GM19025 (cell line): ENCODE measurements at regions not wholly inside any gene's neighbourhood (a gene's known extent, or its start where the extent isn't known, plus 50 kb on each side); places are given as distances from the start of the nearest gene placed in this dataset.

Experiments used
- ATAC-seq: cut with Tn5 transposase; IDR thresholded peaks from one replicate; pipeline ENCODE4 v1.9.1; 2021; ENCODE audit warnings: mild to moderate bottlenecking, low read depth, moderate library complexity; ENCODE audit not compliant: unreplicated experiment

- ATAC-seq: no peak
Observed at GRCh38 chr3:102599819-102600576, 165.2 kb downstream of the ZPLD1 start.

DNA sequence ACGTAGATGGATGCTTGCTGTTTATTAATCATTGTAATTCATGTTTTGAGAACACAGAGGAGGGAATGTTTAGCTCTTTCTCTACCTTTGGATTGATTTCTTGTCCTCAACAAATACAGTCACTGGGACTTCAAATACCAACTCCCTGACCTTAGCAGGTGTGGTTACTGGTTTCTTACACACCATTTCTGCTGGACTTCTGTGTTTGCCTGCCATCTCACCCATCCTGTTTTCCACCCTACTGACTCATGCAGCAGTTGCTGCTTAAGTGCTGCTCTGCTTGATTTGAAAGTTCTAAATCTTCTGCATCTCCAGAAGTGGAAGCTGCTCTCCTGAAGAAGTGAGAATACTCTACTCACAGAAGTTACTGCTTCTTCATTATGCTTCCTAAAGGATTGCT, 170.3 kb downstream of the ZPLD1 start:
- ATAC-seq: no peak

- no peak for ATAC-seq
Observed at GRCh38 chr3:102608875-102609274, 174.1 kb downstream of the ZPLD1 start.

GRCh38 chr3:102614021-102614569, 179.3 kb downstream of the ZPLD1 start:
- ATAC-seq: no peak

- ATAC-seq: no peak
Observed at GRCh38 chr3:102614585-102614984, 179.8 kb downstream of the ZPLD1 start.

DNA sequence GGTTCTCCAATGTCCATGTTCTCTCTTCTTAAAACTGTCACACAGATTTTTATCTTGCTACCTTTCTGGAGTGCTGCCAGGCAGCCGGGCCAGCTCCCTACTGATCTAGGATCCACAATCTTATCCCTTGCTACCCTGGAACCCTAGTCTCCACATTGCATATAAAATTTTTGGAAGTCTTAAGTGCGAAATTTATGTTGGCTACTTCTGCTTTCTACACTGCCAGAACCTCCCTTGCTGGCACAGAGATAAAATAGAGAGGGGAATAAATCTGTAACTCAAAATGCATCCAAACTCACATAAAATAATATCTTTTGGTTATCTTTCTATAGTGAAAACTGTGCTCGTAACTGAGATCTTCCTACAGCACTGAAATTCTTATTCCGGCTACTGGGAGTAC, 182.6 kb downstream of the ZPLD1 start:
- ATAC-seq: no peak

GRCh38 chr3:102619361-102619760, 184.5 kb downstream of the ZPLD1 start:
- no peak for ATAC-seq

DNA sequence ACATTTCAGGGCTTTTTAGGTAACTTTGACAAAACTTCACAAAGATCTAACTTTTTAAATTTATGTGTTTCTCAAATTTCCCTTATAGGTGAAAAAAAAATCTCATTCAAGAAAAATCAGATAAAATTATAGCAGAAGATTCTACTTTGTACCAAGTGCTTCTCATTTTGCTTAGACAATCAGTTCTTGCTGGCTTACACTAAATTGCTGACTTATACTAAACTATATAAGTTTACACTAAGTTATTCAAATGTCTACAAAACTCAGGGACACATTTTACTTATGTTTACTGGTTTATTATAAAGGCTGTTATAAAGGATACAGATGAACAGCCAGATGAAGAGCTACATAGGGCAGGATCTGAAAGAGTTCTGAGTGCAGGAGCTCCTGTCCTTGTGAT, 195.1 kb downstream of the ZPLD1 start:
- ATAC-seq: no peak

- no peak for ATAC-seq
Observed at GRCh38 chr3:102630531-102630930, 195.7 kb downstream of the ZPLD1 start.

DNA sequence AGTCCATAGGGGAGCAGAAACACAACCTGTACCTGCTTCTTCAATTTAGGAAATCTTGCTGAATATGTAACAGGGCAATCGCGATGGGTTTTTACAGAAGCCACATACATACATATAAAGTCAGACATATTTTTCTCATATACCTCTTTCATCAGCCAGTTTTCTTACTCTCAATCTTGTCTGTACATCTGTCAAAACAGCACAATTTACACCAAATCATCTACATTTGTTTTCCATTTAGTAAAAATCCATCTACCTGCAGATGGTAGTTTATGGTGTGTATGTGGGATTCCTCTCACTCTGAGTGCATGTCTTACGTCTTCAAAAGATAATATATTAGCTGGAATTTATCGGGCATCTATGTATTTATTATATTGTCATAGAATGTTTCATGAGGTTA, 208.7 kb downstream of the ZPLD1 start:
- ATAC-seq: no peak

GRCh38 chr3:102646557-102646956, 211.7 kb downstream of the ZPLD1 start:
- ATAC-seq: no peak

- ATAC-seq: no peak
Observed at GRCh38 chr3:102660653-102661052, 225.8 kb downstream of the ZPLD1 start.

- ATAC-seq: no peak
Observed at GRCh38 chr3:102661707-102662497, 227.1 kb downstream of the ZPLD1 start.

GRCh38 chr3:102662498-102662772, 227.6 kb downstream of the ZPLD1 start:
- ATAC-seq: no peak

GRCh38 chr3:102664126-102664525, 229.3 kb downstream of the ZPLD1 start:
- no peak for ATAC-seq

DNA sequence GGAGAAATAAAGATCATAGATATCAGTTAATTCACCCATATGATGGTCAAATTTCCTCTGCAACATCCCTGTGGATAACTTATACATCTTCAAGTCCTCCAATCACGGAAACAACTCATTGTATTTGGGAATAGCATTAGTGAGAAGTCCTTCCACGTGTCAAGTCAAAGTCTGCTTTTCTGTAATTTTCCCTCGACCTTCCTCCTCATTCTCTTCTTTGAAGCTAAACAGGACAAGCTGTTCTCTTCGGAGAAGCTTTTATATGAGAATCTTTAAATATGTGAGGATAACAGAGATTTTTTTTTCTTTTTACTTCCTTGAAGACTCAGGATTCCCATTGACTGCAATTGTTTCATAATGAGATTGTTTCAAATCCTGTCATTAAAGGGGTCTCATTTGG, 230.4 kb downstream of the ZPLD1 start:
- no peak for ATAC-seq

GRCh38 chr3:102668247-102668646, 233.4 kb downstream of the ZPLD1 start:
- no peak for ATAC-seq

DNA sequence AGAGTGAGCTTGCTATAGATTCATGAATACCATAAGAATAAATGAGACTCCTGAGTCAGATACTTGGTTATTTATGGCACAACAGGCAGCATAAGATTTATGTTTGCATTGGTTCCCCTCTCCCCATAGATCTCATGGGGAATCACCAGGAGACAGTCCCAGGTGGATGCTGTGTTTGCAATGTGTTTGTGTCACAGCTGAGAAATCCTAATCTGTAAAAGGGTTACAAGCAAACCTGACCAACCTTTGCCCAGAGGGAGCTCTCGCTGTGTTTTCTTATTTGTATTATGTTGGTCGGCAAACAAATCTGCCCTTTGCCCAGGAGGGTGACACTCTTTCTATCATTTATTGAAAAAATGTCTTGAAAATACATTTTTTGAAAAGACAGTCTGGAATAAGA, 236.2 kb downstream of the ZPLD1 start:
- no peak for ATAC-seq

GRCh38 chr3:102672305-102672704, 237.5 kb downstream of the ZPLD1 start:
- ATAC-seq: no peak

- peak; percentile 62 for ATAC-seq
Observed at GRCh38 chr3:102673271-102674115, 238.7 kb downstream of the ZPLD1 start.

DNA sequence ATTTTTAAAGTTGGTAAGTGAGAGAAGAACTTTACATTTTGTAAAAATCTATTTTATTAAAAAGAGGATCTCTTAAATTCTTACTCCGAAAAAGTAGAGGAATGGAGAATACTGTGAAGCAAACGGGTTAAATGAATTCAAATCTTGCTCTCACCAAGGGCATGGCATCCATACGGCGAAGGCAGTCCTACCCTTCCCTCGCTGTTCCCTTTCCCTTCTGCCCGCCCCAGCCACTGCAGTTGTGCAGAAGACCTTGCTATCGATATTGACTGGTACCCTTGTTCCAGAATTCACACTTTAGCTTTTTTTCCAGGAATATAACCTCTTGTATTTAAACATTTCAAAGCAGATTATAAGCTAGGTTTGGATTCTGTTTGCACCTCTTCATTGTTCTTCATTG, 239.5 kb downstream of the ZPLD1 start:
- no peak for ATAC-seq
